Stromal cell of bone marrow (primary cell): ENCODE measurements at regions not wholly inside any gene's neighbourhood (a gene's known extent, or its start where the extent isn't known, plus 50 kb on each side); places are given as distances from the start of the nearest gene placed in this dataset.
"Not testable (repeated sequence)": the region's sequence is repeated elsewhere in the genome, so short reads cannot be mapped to it uniquely, and the experiment has no call there.

Source experiments
- DNase-seq: peaks from one replicate; pipeline ENCODE4 v3.0.0-alpha.2; 2012; ENCODE audit warnings: low read depth

DNA sequence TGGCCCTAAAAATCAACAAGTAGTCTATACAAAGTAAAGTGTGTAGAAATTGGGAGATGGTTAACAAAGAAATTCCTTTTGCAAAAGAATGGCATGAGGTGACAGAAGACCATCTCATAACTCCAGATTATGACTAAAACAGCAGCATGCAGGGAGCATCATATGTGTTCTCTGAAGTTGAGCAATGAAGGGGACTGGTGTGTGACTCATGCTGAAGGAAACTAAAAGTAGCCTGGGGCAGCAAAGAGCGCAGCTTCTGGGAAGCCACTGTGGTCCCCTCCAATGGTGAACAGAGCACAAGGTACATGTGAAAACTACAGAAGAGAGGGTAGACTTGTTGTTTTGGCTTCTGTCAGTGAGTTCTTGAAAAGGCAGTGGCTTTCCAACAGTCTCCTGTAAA lies 133.4 kb downstream of the MACC1 start:
- peak; percentile 54 for DNase-seq

DNA sequence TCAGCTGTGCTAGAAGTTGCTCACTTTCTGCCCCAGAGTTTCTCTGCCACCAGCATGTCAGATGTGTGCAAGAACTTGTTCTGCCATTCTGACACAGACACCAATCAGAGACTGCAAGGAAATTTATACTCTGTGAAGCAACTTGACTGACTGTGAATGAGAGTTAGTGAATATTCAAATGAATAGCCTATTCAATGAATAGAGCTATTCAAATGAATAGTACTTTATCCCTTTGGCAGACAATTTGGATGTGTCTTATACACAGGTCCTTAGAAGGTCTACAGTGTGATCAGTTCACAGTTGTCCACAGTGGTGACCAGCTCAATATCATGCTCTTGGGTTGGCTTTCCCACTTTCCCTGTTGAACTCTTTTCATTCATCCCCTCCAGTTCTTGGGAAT lies 138.1 kb downstream of the MACC1 start:
- no peak for DNase-seq

DNA sequence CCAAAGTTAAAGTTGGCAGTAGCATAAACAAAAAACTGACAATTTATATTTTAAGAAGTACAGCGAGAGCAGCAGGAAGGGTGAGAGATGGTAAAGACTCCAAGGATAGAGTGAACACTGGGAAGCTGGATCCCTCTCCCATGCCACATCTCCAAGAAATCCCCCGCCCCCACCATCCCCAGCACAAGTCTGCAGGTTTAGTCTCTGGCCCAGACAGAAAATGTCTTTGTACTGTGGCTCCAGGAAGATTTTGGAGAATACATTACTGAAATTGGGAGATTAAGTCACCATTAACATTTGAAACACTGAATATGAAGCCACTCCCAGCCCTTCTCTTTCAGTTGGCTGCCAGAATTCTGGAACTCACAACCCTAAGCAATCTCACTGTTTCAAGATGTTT lies 140.3 kb downstream of the MACC1 start:
- no peak for DNase-seq

DNA sequence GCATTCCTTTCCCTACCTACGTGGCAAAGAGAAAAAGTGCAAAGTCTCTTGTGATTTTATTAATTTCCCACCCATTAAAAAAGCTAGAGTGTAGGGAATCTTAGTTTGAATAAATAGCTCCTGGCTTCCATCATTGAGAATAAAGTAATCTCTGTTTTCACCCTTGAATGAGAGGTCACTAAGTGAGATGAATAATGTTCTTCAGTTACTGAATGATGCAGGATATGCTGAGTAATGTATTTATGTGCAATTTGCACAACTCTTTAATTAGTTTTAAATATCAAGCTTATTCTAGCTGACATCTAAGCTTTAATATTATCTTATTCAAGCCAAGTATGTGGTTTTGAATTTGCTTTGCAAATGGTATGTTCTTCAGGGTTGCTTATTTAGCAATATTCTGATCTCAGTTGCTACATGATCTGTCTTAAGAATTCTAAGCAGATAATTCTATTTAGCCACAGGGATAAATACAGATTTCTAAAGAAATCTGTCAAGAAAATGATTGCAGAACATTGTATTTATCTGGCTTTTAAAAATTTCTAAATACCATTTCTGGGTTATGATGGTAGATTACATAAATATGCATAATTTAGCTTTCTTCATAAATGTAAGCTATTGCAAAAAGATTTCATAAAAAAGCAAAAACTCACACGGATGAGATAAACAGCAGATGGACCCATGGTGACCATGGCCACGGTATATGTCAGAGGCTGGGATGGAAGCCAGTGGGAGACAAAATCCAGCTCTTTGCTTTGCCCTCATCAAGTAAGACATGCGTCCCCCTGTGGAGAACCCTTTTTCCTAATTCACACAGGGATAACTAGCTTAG lies 141.0 kb downstream of the MACC1 start:
- DNase-seq: no peak

DNA sequence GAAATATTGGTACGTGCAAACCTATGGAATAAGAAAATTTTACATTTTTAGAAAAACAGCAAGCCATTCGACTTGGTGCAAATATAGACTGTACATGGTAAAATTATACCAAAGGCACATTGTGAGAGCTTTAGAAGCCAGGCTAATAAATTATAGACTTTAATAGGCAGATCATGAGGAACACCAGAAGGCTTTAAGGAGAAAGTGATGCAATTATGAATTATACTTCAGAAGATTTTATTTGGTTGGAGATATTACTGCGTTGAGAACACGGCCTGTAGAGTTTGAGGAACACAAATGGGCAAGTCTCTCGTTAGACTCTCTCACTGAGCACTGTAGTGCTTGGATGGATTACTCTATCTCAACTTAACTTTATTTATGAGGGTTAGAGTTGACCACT lies 141.7 kb downstream of the MACC1 start:
- DNase-seq: no peak

DNA sequence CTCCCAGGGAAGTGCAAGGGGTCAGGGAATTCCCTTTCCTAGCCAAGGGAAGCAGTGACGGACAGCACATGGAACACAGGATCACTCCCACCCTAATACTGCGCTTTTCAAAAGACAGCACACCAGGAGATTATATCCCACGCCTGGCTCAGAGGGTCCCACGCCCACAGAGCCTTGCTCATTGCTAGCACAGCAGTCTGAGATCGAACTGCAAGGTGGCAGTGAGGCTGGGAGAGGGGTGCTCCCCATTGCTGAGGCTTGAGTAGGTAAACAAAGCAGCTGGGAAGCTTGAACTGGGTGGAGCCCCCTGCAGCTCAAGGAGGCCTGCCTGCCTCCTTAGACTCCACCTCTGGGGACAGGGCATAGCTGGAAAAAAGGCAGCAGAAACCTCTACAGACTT lies 149.2 kb downstream of the MACC1 start:
- not testable (repeated sequence) for DNase-seq

DNA sequence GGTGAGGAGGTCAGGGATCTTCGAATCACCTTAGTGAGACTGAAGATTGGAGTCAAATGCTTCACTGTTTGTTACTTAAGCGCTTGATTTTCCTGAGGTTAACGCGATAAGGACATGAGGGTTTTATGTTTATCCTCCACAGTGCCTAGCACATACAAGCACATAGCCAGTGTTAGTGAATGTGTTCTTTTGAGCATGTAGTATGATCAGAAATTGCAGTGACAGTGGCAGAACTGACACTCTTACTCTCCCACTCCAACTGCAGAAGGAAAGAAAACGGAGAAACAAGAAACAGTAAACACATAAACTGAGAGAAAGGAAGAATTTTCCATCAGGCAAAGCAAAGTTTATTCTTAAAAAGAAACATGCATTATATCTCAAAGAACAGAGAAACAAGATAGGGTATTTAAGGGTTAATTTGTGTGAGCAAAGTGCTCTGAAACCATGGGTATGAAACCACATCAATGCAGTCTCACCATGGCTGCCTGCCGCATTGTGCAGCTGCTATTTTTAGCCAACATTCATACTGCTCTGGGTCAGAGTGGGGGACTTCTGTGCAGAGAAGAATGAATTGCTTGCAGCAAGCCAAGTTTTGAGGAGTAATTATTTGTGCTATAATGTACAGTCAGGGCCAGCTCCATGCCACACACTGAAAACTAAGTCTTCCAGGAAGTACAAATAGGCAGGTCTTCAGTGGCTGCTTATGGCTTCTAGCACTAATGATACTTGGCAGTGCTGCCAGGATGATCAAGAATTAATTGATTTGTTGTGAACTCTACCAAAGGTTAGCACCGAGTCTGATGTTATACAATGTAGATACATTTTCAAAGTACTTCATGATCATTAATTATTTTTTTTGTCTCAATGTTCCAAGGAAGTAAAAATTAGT lies 152.0 kb downstream of the MACC1 start:
- peak; percentile 54 for DNase-seq

DNA sequence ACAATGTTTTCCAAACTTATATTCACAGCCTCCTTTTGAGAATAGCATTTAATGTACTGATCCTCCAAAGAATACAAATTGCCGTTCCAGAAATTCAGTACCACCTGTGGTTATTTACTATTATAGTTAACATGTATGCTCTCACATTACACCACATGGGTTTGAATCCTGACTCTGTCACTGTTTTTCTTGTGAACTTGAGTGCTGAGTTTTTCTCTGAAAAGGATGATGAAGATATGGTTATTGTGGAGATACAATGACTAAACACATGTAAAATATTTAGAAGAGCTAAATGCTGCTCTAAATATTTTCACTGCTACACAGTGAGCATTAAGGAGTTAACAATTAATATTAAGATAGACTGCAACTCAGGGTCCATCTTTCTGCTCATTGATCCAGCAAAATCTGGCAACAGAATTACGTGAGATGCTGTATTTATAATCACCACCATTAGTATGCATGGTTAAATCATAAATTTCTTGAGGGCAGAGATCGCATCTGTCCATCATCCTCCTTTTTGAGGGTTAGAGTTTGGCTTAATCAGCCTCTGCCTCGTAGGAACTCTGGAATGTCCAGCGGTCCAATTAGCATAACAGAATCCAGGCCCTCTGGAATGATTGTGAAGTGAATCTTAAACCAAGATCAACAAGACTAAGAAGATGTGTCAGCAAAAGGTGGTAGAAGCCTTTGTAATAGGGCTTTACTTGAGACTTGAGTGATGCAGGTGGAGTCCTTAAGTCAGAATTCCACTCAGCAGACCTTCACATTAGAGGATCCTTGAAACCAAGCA lies 152.8 kb downstream of the MACC1 start:
- DNase-seq: no peak

DNA sequence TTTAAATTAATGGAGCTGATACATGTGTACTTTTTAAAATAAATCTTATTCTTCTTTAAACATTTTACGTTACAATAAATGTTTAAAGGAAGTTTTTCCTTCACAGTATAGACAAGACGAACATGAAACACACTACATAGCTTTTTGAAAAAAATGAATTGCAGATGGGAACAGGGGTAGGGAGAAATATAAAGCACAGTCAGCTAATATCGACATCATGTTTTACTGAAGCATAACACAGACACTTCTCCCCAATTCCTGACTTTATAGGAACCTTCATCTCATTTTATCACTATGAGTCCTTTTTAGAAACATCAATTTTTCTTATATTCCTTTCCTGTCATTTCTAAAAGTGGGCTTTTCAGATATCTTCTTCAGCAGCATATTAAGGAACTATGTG lies 153.5 kb downstream of the MACC1 start:
- DNase-seq: no peak

DNA sequence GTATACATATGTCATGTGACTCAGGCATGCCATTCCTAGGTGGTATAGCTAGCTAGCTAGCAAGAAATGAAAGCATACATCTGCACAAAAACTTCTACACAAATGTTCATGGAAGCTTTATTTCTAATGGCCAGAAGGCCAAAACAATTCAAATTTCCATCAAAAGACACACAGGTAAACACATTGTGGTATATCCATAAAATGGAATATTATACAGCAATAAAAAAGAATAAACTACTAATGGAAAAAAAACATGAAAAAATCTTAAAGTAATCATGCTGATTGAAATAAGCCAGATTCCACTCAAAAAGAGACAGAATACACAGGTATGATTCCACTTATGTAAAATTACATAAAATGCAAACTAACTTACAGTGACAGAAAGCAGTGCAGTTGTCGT lies 154.3 kb downstream of the MACC1 start:
- no peak for DNase-seq

DNA sequence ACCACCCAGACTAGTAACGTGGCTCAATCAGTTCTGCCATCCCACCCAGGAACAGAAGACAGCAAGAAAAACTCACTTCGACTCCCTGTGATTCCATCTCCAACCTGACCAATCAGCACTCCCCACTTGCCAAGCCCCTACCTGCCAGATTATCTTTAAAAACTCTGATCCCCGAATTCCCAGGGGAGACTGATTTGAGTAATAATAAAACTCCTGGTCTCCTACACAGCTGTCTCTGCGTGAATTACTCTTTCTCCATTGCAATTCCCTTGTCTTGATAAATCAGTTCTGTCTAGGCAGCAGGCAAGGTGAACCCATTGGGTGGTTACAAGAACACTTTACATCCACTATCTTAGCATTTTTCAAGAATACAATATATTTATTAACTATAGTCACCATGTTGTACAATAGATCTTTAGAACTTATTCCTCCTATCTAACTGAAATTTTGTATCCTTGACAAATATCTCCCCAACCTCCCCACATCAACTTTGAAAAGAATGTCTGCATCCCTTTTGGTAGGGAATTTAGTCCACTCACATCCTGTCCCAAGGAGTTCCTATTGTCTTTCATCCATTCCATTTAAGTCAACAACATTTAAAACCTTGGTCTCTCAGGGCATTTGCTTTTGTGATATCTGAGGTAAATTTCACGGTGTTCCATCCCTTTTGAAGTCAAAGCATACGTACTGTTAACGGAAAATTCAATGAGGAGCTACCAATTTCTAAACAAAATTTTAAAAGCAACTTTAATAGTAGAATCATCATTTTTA lies 163.7 kb downstream of the MACC1 start:
- DNase-seq: no peak

DNA sequence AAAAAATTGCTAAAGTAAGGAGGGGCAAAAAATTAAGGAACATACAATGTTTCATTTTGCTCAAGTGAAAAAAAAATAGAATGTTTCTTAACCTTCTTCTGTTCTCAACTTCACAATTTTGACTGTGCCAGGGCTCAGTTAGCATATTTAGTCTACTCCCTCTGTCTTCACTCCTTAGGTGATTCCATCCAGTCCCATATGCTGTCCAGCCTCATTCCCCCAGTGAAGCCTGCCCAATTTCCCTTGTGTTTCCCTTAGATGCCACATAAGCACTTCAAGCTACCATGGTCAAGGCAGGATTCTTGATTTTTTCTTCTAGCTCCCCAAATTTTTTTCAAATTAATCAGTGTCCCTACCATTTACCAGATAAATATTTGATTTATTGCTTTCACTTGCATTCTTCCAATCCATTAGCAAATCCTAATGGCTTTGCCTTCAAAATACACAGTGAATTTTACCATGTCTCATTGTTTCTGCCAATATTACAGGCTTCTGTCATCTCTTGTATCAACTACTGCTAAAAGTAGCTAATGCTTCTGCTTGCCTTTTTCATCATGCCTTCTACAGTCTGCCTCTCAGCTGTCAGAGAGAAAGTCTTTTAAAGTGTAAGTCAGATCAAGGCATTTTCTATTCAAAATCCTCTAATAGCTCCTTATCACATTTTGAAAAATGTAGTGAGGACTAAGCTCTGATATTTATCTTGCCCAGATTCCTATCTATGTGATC lies 166.8 kb downstream of the MACC1 start:
- DNase-seq: no peak

DNA sequence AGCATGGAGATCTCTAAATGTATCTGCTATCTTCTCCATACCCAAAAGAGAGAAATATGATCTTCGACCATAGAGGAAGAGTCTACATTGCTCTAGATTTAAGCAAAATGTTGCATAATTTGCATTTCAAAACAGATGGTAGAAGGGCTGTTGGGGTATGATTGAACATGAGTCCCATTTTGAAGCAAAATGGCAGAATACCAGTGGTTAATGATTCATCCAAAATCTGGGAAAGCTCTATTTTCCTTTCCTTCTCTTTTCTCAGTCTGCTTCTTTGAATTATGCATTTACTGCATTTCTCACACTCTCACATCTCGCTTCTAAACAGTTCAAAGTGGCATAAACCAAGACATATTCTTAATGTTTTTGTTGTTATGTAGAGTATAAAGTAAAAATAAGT lies 178.5 kb downstream of the MACC1 start:
- DNase-seq: peak; percentile 26

DNA sequence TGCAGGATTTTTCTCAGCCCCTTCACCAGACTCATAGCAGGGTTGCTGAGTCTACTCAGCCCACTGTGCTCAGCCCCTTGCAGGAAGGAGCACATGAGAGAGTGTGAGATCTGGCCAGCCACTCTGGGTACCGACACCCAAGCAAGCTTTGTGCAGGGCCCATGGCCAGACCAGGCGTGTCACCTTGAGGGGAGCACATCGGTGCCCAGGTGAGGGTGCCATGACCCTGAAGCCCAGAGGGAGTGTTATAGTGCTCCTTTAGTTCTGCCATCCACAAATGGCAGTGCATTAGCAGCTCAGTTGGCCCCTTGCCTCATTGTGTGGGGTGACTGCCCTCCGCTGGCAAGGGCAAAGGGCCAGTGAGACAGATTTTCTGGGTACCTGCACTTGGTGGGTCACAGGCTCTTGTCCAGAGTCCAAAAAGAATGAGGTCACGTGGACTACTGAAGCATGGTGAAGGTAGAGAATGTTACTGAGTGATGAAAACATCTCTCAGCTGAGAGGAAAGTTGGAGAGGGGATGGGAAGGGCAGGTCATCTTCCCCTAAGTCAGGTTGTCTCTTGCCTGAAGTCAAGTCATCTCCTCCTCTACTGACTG lies 181.8 kb downstream of the MACC1 start:
- no peak for DNase-seq

DNA sequence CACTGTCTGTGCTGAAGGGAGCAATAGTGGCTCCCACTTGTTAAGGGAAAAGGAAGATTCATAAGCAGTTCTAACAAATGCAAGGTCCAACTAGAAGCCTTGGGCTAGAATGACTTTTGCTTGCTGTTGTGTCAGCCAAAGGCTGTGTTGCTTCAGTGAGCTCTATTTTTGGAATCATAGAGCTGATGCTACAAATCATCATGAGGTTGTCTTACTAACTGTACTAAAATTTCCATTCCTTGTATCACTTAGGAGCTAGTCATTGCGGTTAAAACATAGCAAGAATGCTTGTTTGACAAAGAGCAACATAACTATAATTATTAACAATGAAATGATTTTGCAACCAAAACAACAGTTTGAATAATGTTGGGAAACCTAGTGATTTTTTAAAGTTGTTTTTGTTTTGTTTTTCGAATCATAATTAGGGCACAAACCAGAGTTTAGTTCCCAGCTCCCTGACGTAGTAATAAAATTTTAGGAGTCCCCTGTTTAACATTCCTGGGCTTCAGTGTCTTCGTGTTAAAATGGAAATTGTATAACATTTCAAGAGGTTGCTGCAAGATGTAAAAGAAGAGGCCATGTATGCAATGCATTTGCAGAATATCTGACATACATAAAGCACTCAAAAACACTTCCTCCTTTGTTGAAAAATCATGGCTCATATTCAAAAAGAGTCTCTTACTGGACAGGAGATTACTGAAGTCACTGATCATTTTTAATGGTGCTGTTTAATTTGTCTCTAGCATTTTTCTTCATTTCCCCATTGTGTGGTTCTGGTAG lies 183.4 kb downstream of the MACC1 start:
- DNase-seq: peak; percentile 87

DNA sequence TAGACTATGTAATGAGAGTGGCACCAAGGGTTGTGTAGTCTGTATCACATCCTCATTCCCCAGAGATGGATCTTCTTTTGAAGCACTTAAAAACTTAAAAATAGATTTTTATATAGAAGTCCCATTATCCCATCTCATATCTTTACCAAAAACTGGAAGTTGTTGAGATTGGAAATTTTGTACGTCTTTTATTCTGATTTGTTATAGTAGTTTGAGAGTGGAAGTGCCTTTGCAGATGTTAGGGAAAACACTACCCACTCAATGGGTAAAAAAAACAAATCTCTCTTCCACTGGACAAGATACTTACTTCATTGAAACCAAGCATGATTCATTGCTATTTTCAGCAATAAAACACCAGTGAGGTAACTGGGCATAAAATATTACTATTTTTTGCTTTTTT lies 184.4 kb downstream of the MACC1 start:
- no peak for DNase-seq

DNA sequence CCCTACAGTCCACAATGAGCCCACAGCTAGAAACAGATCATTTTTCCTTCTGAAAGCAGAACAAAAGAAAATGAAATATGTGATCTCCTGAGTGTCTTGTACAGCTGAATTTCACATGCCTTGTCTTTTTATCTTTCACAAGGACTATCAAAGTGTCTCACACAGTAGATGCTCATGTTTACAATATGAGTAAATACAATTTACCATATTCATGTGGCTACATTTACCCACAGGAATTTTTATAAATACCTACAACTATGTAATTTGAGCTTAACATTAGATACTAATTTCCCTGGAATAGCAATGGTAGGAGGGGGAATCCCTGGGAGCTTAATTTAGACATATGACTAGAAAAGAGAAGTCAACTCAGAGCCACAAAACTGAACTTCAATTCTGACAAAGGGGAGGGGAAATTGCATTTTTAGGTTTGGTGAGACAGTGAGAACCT lies 186.2 kb downstream of the MACC1 start:
- DNase-seq: no peak

DNA sequence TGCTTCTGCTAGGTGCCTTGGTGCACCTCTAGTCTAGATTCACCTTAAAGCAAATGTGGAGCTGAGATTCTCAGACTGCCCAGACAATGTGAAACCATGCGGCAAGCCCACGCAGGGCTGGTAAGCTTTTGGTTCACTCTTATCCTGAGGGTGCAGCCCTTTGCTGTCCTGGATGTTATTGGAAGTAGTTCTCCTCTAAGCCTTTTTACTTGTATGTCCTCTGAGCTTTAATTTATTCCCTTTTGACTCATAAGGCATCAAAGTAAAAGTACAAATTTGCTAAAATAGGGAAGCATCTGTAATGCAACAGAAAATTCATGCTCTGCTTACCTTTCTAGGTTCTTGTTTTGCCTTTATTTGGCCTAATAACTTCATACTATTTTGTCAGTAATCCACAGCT lies 186.8 kb downstream of the MACC1 start:
- no peak for DNase-seq

DNA sequence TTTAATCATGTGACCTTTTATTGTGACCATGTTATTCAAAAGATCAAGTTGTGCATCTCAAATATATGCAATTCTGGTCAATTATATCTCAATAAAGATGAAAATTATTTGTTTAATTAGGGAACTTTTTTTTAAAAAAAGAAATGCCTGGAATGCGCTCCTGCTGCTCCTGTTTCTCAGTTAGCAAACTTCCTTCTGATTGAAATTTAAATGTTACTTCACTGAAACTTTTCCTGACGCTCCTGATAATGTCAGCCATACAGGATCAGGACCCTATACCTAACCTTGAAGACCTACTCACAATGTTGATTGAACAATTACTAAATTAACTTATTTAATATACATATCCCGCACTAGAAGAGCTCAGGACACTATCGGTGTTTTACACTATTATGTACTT lies 190.4 kb downstream of the MACC1 start:
- DNase-seq: no peak

DNA sequence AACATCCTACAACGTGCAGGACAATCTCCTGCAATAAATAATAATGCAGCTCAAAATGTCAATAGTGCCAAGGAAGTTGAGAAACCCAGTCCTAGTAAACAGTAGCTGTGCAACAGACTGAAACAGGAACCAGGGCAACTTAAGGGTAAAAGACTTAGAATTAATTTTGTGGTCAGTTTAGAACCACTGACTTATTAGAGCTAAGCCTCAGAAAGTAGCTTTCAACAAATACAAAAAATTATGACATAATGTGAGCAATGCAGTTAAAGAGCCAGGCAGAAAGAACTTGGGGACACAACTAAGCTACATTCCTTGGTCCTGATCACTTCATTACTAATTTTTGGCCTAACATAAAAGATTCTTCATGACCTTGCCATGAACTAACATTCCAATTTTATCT lies 195.4 kb downstream of the MACC1 start:
- DNase-seq: no peak
